Stimulated activated CD8-positive, alpha-beta memory T cell treated with anti-CD3 and anti-CD28 coated beads, Interleukin-2, amount 100 ng/mL, for 1 hour (primary cell): ENCODE measurements at regions not wholly inside any gene's neighbourhood (a gene's known extent, or its start where the extent isn't known, plus 50 kb on each side); places are given as distances from the start of the nearest gene placed in this dataset.
"Not testable (repeated sequence)": the region's sequence is repeated elsewhere in the genome, so short reads cannot be mapped to it uniquely, and the experiment has no call there.

Source experiments
- DNase-seq, 2 donors: peaks; one replicate each; pipeline ENCODE4 v3.0.0-alpha.2; 2020; ENCODE audit warnings: low read depth in 2 of 2

- DNase-seq: no peak
Measured at GRCh38 chr13:103903790-103904189, 837.6 kb upstream of the SLC10A2 start.

- no peak for DNase-seq
Measured at GRCh38 chr13:103898481-103898880, 832.3 kb upstream of the SLC10A2 start.

- no peak for DNase-seq
Measured at GRCh38 chr13:103895835-103896531, 829.8 kb upstream of the SLC10A2 start.

- no peak for DNase-seq
Measured at GRCh38 chr13:103894626-103895025, 828.4 kb upstream of the SLC10A2 start.

- DNase-seq: no peak
Measured at GRCh38 chr13:103884101-103884723, 818.0 kb upstream of the SLC10A2 start.

- no peak for DNase-seq
Measured at GRCh38 chr13:103883698-103884097, 817.5 kb upstream of the SLC10A2 start.

GRCh38 chr13:103883164-103883563 is 816.9 kb upstream of the SLC10A2 start:
- no peak for DNase-seq

GRCh38 chr13:103880146-103880545 is 813.9 kb upstream of the SLC10A2 start:
- not testable (repeated sequence) for DNase-seq

- no peak for DNase-seq
Measured at GRCh38 chr13:103878891-103879605, 812.8 kb upstream of the SLC10A2 start.

GRCh38 chr13:103876571-103876970 is 810.4 kb upstream of the SLC10A2 start:
- DNase-seq: no peak

GRCh38 chr13:103873725-103874124 is 807.5 kb upstream of the SLC10A2 start:
- DNase-seq: no peak

GRCh38 chr13:103866048-103866447 is 799.8 kb upstream of the SLC10A2 start:
- no peak for DNase-seq

GRCh38 chr13:103862525-103862924 is 796.3 kb upstream of the SLC10A2 start:
- no peak for DNase-seq

GRCh38 chr13:103859952-103860351 is 793.7 kb upstream of the SLC10A2 start:
- DNase-seq: no peak

- no peak for DNase-seq
Measured at GRCh38 chr13:103852036-103852435, 785.8 kb upstream of the SLC10A2 start.

GRCh38 chr13:103844471-103844870 is 778.3 kb upstream of the SLC10A2 start:
- no peak for DNase-seq

GRCh38 chr13:103839460-103839859 is 773.2 kb upstream of the SLC10A2 start:
- DNase-seq: no peak

GRCh38 chr13:103835052-103835451 is 768.8 kb upstream of the SLC10A2 start:
- DNase-seq: no peak

GRCh38 chr13:103833294-103833852 is 767.2 kb upstream of the SLC10A2 start:
- DNase-seq: no peak

- DNase-seq: no peak
Measured at GRCh38 chr13:103815619-103816018, 749.4 kb upstream of the SLC10A2 start.

GRCh38 chr13:103812971-103813370 is 746.8 kb upstream of the SLC10A2 start:
- DNase-seq: no peak

- DNase-seq: no peak
Measured at GRCh38 chr13:103812558-103812957, 746.3 kb upstream of the SLC10A2 start.

- DNase-seq: no peak
Measured at GRCh38 chr13:103810026-103810425, 743.8 kb upstream of the SLC10A2 start.
